SH-SY5Y (cell line): ENCODE measurements at regions not wholly inside any gene's neighbourhood (a gene's known extent, or its start where the extent isn't known, plus 50 kb on each side); places are given as distances from the start of the nearest gene placed in this dataset.

Experiments used
- GATA2 ChIP-seq: IDR thresholded peaks from 2 replicates; pipeline ENCODE4 v1.6.1; 2011; ENCODE audit warnings: mild to moderate bottlenecking, low read depth, low read length
- GATA3 ChIP-seq: IDR thresholded peaks from 2 replicates; pipeline ENCODE4 v1.6.1; 2011; ENCODE audit warnings: low read depth, mild to moderate bottlenecking, low read length, moderate library complexity

DNA sequence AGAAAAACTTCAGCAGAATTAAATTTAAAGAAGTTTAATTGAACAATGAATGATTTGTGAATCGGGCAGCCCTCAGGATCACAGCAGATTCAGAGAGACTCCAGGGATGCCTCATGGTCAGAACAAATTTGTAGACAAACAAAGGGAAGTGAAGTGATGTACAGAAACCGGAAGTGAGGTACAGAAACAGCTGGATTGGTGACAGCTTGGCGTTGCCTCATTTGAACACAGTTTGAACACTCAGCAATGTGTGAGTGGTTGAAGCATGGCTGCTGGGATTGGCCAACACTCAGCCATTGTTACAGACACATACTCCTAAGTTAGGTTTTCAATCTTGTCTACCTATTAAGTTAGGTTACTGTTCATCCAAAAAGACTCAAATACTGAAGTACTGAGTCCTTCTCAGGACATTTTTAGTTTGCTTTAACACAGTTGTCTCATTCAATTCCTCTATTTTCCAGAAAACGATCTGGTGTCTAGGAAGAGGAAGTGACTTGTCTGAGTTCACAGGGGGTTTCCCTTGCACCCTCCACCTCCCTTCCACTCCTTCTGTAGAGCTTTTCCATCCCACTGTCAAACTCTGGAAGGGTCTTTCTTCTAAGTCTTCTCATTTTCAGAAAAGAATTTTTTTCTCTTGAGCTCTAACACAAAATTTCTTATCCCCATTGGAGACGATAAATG, 137.9 kb downstream of the SLC4A3 start:
- TF ChIP-seq GATA3, result no peak
- TF ChIP-seq GATA2, result no peak
